Kidney epithelial cell (primary cell): ENCODE measurements at regions not wholly inside any gene's neighbourhood (a gene's known extent, or its start where the extent isn't known, plus 50 kb on each side); places are given as distances from the start of the nearest gene placed in this dataset.

Experiments used
- DNase-seq: peaks from one replicate; pipeline ENCODE4 v3.0.0-alpha.2; 2010; ENCODE audit warnings: low read depth
- H3K27me3 ChIP-seq: 2 replicates; pipeline ENCODE4 v1.6.0; 2011; ENCODE audit warnings: low read length; ENCODE audit not compliant: control insufficient read depth, insufficient read depth
- H3K36me3 ChIP-seq: 2 replicates; pipeline ENCODE4 v1.5.1; 2011; ENCODE audit warnings: low read length; ENCODE audit not compliant: control insufficient read depth, insufficient read depth
- H3K4me3 ChIP-seq: 2 replicates; pipeline ENCODE4 v1.5.1; 2011; ENCODE audit warnings: low read depth, mild to moderate bottlenecking, control low read depth, low read length
- TF ChIP-seq, protein P1 (sequence below): IDR thresholded peaks from 2 replicates; pipeline ENCODE4 v1.5.1; 2011; ENCODE audit warnings: mild to moderate bottlenecking, moderate library complexity, low read length, control low read depth, inconsistent platforms; ENCODE audit not compliant: insufficient read depth, poor library complexity, severe bottlenecking

GRCh38 chr11:107243929-107244328 is 213.7 kb downstream of the CWF19L2 start:
- DNase-seq, result no peak
- Histone ChIP-seq H3K36me3 (no peaks in the 10 kb centered on the region), H3K27me3 (no peaks in the 10 kb centered on the region), H3K4me3 (no peak overlapping the region)
- TF ChIP-seq, protein P1, sequence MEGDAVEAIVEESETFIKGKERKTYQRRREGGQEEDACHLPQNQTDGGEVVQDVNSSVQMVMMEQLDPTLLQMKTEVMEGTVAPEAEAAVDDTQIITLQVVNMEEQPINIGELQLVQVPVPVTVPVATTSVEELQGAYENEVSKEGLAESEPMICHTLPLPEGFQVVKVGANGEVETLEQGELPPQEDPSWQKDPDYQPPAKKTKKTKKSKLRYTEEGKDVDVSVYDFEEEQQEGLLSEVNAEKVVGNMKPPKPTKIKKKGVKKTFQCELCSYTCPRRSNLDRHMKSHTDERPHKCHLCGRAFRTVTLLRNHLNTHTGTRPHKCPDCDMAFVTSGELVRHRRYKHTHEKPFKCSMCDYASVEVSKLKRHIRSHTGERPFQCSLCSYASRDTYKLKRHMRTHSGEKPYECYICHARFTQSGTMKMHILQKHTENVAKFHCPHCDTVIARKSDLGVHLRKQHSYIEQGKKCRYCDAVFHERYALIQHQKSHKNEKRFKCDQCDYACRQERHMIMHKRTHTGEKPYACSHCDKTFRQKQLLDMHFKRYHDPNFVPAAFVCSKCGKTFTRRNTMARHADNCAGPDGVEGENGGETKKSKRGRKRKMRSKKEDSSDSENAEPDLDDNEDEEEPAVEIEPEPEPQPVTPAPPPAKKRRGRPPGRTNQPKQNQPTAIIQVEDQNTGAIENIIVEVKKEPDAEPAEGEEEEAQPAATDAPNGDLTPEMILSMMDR, result no peak

DNA sequence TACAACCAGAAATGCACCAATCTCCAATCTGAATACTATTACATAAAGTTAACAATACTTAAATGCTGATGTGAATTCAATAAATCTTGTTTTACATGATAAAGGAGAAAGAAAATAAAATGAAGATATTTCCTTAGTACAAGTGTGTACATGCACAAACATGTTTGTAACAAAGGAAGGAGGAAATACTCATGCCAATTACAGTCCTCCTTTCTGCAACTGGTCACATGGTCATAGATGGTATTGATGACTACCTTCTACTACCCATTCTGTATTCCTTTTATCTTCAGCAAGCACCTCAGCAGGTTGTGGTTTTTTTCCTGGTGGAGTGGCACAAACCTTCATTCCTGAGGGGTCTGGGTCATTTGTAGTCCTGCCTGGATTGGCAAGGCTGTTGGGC is 214.2 kb upstream of the GUCY1A2 start:
- Histone ChIP-seq H3K36me3 (no peaks in the 10 kb centered on the region), H3K4me3 (no peak overlapping the region), H3K27me3 (no peaks in the 10 kb centered on the region)
- TF ChIP-seq, protein P1, result no peak
- no peak for DNase-seq

GRCh38 chr11:107224836-107225235 is 206.6 kb upstream of the GUCY1A2 start:
- no peaks in the 10 kb centered on the region for H3K27me3 ChIP-seq
- H3K4me3 ChIP-seq, result no peak overlapping the region
- H3K36me3 ChIP-seq, result no peaks in the 10 kb centered on the region
- no peak for DNase-seq
- TF ChIP-seq, protein P1, result no peak

GRCh38 chr11:107222916-107223460 is 204.7 kb upstream of the GUCY1A2 start:
- no peak overlapping the region for H3K4me3 ChIP-seq
- no peaks in the 10 kb centered on the region for H3K27me3 ChIP-seq
- TF ChIP-seq, protein P1, result no peak
- no peak for DNase-seq
- no peaks in the 10 kb centered on the region for H3K36me3 ChIP-seq

GRCh38 chr11:107222431-107222830 is 204.2 kb upstream of the GUCY1A2 start:
- Histone ChIP-seq H3K36me3 (no peaks in the 10 kb centered on the region), H3K27me3 (no peaks in the 10 kb centered on the region), H3K4me3 (no peak overlapping the region)
- TF ChIP-seq, protein P1, result no peak
- no peak for DNase-seq

DNA sequence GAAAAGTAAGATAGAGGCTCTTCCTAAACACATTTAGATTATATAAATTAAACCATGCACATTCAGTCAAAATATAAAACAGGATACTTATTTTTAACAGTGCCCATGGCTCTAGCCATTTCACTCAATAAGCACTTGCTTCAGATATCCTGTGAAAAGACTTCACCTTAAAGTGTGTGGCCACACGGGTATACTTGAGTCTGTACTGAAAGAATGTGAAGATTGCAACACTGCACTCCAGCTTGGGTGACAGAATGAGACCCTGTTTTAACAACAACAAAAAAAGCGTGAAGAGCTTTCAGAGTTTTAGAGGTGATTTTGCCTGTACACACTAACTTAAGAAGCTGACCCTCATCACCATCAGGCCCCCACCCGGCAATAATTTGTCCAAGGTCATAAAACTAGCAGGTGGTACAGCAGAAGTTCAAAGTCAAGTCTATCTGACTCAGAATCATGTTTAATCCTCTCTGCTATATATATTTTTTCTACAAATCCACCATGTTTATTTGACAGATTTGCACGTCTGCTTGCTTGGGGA is 203.5 kb upstream of the GUCY1A2 start:
- H3K4me3 ChIP-seq, result no peak overlapping the region
- H3K36me3 ChIP-seq, result no peaks in the 10 kb centered on the region
- TF ChIP-seq, protein P1, result no peak
- H3K27me3 ChIP-seq, result no peaks in the 10 kb centered on the region
- no peak for DNase-seq
